ENCODE measurements at regions not wholly inside any gene's neighbourhood (a gene's known extent, or its start where the extent isn't known, plus 50 kb on each side); places are given as distances from the start of the nearest gene placed in this dataset.

DNA sequence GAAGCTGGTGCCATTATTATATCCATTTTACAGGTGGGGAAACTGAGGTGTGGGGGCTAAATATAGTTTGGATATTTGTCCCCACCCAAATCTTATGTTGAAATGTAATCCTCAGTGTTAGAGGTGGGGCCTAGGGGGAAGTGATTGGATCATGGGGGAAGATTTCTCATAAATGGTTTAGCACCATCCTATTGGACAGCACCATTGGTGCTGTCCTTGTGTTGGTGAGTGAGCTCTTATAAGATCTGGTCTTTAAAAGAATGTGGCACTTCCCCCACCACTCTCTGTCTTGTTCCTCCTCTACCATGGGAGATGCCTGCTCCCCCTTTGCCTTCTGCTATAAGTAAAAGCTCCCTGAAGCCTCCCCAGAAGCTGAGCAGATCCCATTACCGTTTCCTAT, 119.8 kb upstream of the SEC14L1 start:
- Histone ChIP-seq H3K4me3 (ENCODE audit: insufficient read depth, low read length, poor library complexity, severe bottlenecking) (no peak overlapping the region), H3K9ac (ENCODE audit: low read length) (no peak overlapping the region), H3K9me2 (replicated peaks; ENCODE audit: insufficient read depth, low read length) (no peaks in the 10 kb centered on the region), H3K4me2 (ENCODE audit: low read depth, low read length, poor library complexity, severe bottlenecking) (no peak overlapping the region), H2AFZ (ENCODE audit: low read depth, low read length, severe bottlenecking) (no peak overlapping the region), H4K20me1 (ENCODE audit: low read depth, low read length) (no peaks in the 10 kb centered on the region), H3K79me2 (ENCODE audit: insufficient read depth, low read length) (no peaks in the 10 kb centered on the region), H3K9me3 (ENCODE audit: insufficient read depth, low read length) (no peaks in the 10 kb centered on the region), H3K36me3 (ENCODE audit: low read length) (no peaks in the 10 kb centered on the region), H3K27ac (ENCODE audit: low read depth, low read length) (no peak overlapping the region), H3K27me3 (ENCODE audit: low read length) (no peaks in the 10 kb centered on the region), H3F3A (ENCODE audit: insufficient read depth) (no peaks in the 10 kb centered on the region)
- TF ChIP-seq, protein P1, sequence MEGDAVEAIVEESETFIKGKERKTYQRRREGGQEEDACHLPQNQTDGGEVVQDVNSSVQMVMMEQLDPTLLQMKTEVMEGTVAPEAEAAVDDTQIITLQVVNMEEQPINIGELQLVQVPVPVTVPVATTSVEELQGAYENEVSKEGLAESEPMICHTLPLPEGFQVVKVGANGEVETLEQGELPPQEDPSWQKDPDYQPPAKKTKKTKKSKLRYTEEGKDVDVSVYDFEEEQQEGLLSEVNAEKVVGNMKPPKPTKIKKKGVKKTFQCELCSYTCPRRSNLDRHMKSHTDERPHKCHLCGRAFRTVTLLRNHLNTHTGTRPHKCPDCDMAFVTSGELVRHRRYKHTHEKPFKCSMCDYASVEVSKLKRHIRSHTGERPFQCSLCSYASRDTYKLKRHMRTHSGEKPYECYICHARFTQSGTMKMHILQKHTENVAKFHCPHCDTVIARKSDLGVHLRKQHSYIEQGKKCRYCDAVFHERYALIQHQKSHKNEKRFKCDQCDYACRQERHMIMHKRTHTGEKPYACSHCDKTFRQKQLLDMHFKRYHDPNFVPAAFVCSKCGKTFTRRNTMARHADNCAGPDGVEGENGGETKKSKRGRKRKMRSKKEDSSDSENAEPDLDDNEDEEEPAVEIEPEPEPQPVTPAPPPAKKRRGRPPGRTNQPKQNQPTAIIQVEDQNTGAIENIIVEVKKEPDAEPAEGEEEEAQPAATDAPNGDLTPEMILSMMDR (IDR thresholded peaks at IDR 0.05; ENCODE audit: insufficient read depth, low read length, poor library complexity, severe bottlenecking) = no peak
- no peak for TF ChIP-seq EZH2phosphoT487 (conservative IDR thresholded peaks at IDR 0.05; ENCODE audit: low read length)

- Histone ChIP-seq H3K4me2 (ENCODE audit: low read depth, low read length, poor library complexity, severe bottlenecking) (no peak overlapping the region), H3K27ac (ENCODE audit: low read depth, low read length) (no peak overlapping the region), H3K9ac (ENCODE audit: low read length) (no peak overlapping the region), H3K9me3 (ENCODE audit: insufficient read depth, low read length) (no peaks in the 10 kb centered on the region), H4K20me1 (ENCODE audit: low read depth, low read length) (no peaks in the 10 kb centered on the region), H2AFZ (ENCODE audit: low read depth, low read length, severe bottlenecking) (no peak overlapping the region), H3K36me3 (ENCODE audit: low read length) (no peaks in the 10 kb centered on the region), H3K27me3 (ENCODE audit: low read length) (0 out of 2 replicates have a peak, but pooled peaks cover 3% of the 10 kb centered on the region), H3K4me3 (ENCODE audit: insufficient read depth, low read length, poor library complexity, severe bottlenecking) (no peak overlapping the region), H3K9me2 (replicated peaks; ENCODE audit: insufficient read depth, low read length) (no peaks in the 10 kb centered on the region), H3K79me2 (ENCODE audit: insufficient read depth, low read length) (no peaks in the 10 kb centered on the region), H3F3A (ENCODE audit: insufficient read depth) (no peaks in the 10 kb centered on the region)
- no peak for TF ChIP-seq EZH2phosphoT487 (conservative IDR thresholded peaks at IDR 0.05; ENCODE audit: low read length)
- TF ChIP-seq, protein P1 (IDR thresholded peaks at IDR 0.05; ENCODE audit: insufficient read depth, low read length, poor library complexity, severe bottlenecking) = no peak
Measured at GRCh38 chr17:77022766-77023165, 118.0 kb upstream of the SEC14L1 start.

- Histone ChIP-seq H3K27ac (ENCODE audit: low read depth, low read length) (no peak overlapping the region), H2AFZ (ENCODE audit: low read depth, low read length, severe bottlenecking) (no peak overlapping the region), H3K4me2 (ENCODE audit: low read depth, low read length, poor library complexity, severe bottlenecking) (no peak overlapping the region), H3K4me3 (ENCODE audit: insufficient read depth, low read length, poor library complexity, severe bottlenecking) (no peak overlapping the region), H3K27me3 (ENCODE audit: low read length) (0 out of 2 replicates have a peak, but pooled peaks cover 3% of the 10 kb centered on the region), H3K9ac (ENCODE audit: low read length) (no peak overlapping the region), H4K20me1 (ENCODE audit: low read depth, low read length) (no peaks in the 10 kb centered on the region), H3K79me2 (ENCODE audit: insufficient read depth, low read length) (no peaks in the 10 kb centered on the region), H3K9me2 (replicated peaks; ENCODE audit: insufficient read depth, low read length) (no peaks in the 10 kb centered on the region), H3K36me3 (ENCODE audit: low read length) (no peaks in the 10 kb centered on the region), H3F3A (ENCODE audit: insufficient read depth) (no peaks in the 10 kb centered on the region), H3K9me3 (ENCODE audit: insufficient read depth, low read length) (no peaks in the 10 kb centered on the region)
- no peak for TF ChIP-seq EZH2phosphoT487 (conservative IDR thresholded peaks at IDR 0.05; ENCODE audit: low read length)
- TF ChIP-seq, protein P1 (IDR thresholded peaks at IDR 0.05; ENCODE audit: insufficient read depth, low read length, poor library complexity, severe bottlenecking) = no peak
Measured at GRCh38 chr17:77025781-77026180, 115.0 kb upstream of the SEC14L1 start.

Data from SU-DHL-6 (cell line).